ENCODE measurements at regions not wholly inside any gene's neighbourhood (a gene's known extent, or its start where the extent isn't known, plus 50 kb on each side); places are given as distances from the start of the nearest gene placed in this dataset.

DNA sequence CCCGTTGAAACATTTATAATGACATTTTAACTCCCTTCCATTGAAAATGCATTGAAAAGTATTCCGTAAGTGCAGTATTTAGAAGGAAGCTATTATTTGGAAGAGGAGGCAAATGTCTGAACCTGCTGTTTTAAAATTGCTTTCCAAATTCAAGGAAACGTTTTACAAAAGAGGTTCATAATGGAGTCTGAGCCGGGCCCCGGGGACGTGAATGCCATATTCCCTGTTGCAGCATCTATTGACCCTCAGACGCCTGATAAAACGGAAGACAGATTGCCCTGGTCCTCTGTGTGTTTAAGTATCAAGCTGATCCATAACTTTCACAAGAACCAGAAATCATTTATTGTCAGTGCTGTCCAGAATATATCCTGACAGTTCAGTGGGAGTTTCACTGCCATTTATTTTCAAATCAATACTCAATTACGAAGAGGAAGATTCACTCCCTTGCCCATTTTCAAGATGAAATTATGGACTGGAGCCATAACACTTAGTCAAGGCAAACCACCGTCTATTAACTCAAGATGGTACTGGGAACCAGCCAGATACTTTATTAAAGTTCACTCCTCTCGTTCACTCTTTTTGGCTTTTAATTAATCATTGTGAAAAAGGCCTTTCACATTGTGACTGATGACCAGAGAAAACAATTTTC lies 435.7 kb upstream of the PFKP start:
- ChIA-PET POLR2A (no interaction called here), CTCF (interaction anchor here (2.2 kb wide), 1 partner anchor 12 kb away, joined by 5 read pairs; no protein-coding TSS in a partner anchor)
- TF ChIP-seq OSR2 (tag by site-specific recombination; IDR thresholded peaks at IDR 0.05) (no peak), REPIN1 (tag by site-specific recombination; IDR thresholded peaks at IDR 0.05; ENCODE audit: low read depth) (no peak)
- H3K4me1 ChIP-seq (ENCODE audit: control insufficient read depth, insufficient read depth, low read length), result no peaks in the 10 kb centered on the region
- no peak overlapping the region for H3K4me3 ChIP-seq (ENCODE audit: low read depth, low read length)
- no peaks in the 10 kb centered on the region for H3K9me3 ChIP-seq (ENCODE audit: control insufficient read depth, insufficient read depth, low read depth, low read length)
- H3K36me3 ChIP-seq (ENCODE audit: control insufficient read depth in 2 of 2, insufficient read depth in 1 of 2, low read length in 2 of 2), result no peaks in the 10 kb centered on the region
- no peak overlapping the region for H3K27ac ChIP-seq (ENCODE audit: extremely low read depth, low read depth, low read length)

DNA sequence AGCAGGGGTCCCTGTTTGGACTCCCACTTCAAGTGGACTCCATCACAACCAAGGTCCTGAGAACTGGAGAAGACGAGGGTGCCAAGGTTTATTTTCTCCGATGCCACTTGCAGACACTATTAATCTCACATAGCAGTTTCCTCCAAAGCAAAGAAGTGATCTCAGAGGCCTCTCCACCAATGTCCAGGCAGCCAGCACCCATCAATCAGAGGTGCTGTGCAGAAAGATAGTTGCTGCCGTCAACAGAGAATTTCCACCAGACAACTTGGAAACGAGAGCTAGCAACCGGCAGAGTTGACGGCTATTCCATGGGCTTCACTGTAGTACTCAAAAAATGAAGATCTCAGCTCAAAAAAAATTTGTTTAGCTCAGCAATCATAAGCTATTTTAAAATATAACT lies 438.6 kb upstream of the PFKP start:
- no peak overlapping the region for H3K27ac ChIP-seq (ENCODE audit: extremely low read depth, low read depth, low read length)
- no peak for TF ChIP-seq ZNF211 (tag by site-specific recombination; IDR thresholded peaks at IDR 0.05; ENCODE audit: low read depth)
- no peak for TF ChIP-seq MEIS1 (CRISPR knock-in tag; IDR thresholded peaks at IDR 0.05; ENCODE audit: borderline replicate concordance)
- TF ChIP-seq ZNF157 (tag by site-specific recombination; IDR thresholded peaks at IDR 0.05), result no peak
- no peak for TF ChIP-seq ZNF37A (tag by site-specific recombination; IDR thresholded peaks at IDR 0.05)
- no peak for TF ChIP-seq ZNF121 (tag by site-specific recombination; IDR thresholded peaks at IDR 0.05)
- TF ChIP-seq, protein P1, sequence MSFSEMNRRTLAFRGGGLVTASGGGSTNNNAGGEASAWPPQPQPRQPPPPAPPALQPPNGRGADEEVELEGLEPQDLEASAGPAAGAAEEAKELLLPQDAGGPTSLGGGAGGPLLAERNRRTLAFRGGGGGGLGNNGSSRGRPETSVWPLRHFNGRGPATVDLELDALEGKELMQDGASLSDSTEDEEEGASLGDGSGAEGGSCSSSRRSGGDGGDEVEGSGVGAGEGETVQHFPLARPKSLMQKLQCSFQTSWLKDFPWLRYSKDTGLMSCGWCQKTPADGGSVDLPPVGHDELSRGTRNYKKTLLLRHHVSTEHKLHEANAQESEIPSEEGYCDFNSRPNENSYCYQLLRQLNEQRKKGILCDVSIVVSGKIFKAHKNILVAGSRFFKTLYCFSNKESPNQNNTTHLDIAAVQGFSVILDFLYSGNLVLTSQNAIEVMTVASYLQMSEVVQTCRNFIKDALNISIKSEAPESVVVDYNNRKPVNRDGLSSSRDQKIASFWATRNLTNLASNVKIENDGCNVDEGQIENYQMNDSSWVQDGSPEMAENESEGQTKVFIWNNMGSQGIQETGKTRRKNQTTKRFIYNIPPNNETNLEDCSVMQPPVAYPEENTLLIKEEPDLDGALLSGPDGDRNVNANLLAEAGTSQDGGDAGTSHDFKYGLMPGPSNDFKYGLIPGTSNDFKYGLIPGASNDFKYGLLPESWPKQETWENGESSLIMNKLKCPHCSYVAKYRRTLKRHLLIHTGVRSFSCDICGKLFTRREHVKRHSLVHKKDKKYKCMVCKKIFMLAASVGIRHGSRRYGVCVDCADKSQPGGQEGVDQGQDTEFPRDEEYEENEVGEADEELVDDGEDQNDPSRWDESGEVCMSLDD (tag by site-specific recombination; IDR thresholded peaks at IDR 0.05), result no peak
- TF ChIP-seq, protein P2, sequence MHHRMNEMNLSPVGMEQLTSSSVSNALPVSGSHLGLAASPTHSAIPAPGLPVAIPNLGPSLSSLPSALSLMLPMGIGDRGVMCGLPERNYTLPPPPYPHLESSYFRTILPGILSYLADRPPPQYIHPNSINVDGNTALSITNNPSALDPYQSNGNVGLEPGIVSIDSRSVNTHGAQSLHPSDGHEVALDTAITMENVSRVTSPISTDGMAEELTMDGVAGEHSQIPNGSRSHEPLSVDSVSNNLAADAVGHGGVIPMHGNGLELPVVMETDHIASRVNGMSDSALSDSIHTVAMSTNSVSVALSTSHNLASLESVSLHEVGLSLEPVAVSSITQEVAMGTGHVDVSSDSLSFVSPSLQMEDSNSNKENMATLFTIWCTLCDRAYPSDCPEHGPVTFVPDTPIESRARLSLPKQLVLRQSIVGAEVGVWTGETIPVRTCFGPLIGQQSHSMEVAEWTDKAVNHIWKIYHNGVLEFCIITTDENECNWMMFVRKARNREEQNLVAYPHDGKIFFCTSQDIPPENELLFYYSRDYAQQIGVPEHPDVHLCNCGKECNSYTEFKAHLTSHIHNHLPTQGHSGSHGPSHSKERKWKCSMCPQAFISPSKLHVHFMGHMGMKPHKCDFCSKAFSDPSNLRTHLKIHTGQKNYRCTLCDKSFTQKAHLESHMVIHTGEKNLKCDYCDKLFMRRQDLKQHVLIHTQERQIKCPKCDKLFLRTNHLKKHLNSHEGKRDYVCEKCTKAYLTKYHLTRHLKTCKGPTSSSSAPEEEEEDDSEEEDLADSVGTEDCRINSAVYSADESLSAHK (tag by site-specific recombination; IDR thresholded peaks at IDR 0.05), result no peak
- no peaks in the 10 kb centered on the region for H3K9me3 ChIP-seq (ENCODE audit: control insufficient read depth, insufficient read depth, low read depth, low read length)
- H3K4me3 ChIP-seq (ENCODE audit: low read depth, low read length), result no peak overlapping the region
- no peaks in the 10 kb centered on the region for H3K36me3 ChIP-seq (ENCODE audit: control insufficient read depth in 2 of 2, insufficient read depth in 1 of 2, low read length in 2 of 2)
- no peaks in the 10 kb centered on the region for H3K4me1 ChIP-seq (ENCODE audit: control insufficient read depth, insufficient read depth, low read length)
- POLR2A ChIA-PET, result no interaction called here
- CTCF ChIA-PET, result no interaction called here

DNA sequence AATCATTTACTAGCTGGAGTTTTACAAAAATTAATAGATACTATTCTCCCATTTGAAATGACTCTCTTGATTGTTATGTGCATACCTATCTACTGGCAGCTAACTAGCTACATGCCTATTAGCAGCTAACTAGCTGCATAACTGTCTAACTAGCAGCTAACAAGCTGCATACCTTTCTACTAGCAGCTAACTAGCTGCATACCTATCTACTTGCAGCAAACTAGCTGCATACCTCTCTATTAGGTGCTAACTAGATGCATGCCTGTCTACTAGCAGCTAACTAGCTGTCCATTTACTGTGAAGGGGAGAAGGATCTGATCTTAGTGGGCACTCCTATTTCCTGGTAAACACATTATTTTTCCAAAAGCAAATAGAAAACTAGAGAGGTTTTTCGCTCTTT lies 439.4 kb upstream of the PFKP start:
- Histone ChIP-seq H3K9me3 (ENCODE audit: control insufficient read depth, insufficient read depth, low read depth, low read length) (no peaks in the 10 kb centered on the region), H3K27ac (ENCODE audit: extremely low read depth, low read depth, low read length) (no peak overlapping the region), H3K4me3 (ENCODE audit: low read depth, low read length) (no peak overlapping the region), H3K36me3 (ENCODE audit: control insufficient read depth in 2 of 2, insufficient read depth in 1 of 2, low read length in 2 of 2) (no peaks in the 10 kb centered on the region), H3K4me1 (ENCODE audit: control insufficient read depth, insufficient read depth, low read length) (no peaks in the 10 kb centered on the region)
- TF ChIP-seq ZBTB48 (tag by site-specific recombination; IDR thresholded peaks at IDR 0.05), result no peak
- TF ChIP-seq FEZF1 (tag by site-specific recombination; IDR thresholded peaks at IDR 0.05), result no peak
- no peak for TF ChIP-seq ZNF174 (tag by site-specific recombination; IDR thresholded peaks at IDR 0.05)
- TF ChIP-seq ZNF423 (tag by site-specific recombination; IDR thresholded peaks at IDR 0.05), result no peak
- no peak for TF ChIP-seq ZBTB17 (tag by site-specific recombination; IDR thresholded peaks at IDR 0.05)
- TF ChIP-seq, protein P3, sequence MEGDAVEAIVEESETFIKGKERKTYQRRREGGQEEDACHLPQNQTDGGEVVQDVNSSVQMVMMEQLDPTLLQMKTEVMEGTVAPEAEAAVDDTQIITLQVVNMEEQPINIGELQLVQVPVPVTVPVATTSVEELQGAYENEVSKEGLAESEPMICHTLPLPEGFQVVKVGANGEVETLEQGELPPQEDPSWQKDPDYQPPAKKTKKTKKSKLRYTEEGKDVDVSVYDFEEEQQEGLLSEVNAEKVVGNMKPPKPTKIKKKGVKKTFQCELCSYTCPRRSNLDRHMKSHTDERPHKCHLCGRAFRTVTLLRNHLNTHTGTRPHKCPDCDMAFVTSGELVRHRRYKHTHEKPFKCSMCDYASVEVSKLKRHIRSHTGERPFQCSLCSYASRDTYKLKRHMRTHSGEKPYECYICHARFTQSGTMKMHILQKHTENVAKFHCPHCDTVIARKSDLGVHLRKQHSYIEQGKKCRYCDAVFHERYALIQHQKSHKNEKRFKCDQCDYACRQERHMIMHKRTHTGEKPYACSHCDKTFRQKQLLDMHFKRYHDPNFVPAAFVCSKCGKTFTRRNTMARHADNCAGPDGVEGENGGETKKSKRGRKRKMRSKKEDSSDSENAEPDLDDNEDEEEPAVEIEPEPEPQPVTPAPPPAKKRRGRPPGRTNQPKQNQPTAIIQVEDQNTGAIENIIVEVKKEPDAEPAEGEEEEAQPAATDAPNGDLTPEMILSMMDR (tag by site-specific recombination; IDR thresholded peaks at IDR 0.05), result no peak
- TF ChIP-seq SCRT1 (tag by site-specific recombination; IDR thresholded peaks at IDR 0.05; ENCODE audit: borderline replicate concordance), result no peak
- TF ChIP-seq ZFP69B (tag by site-specific recombination; IDR thresholded peaks at IDR 0.05), result no peak
- TF ChIP-seq ZNF529 (tag by site-specific recombination; IDR thresholded peaks at IDR 0.05; ENCODE audit: insufficient replicate concordance), result no peak
- POLR2A ChIA-PET, result no interaction called here
- CTCF ChIA-PET, result no interaction called here
